Activated CD4-positive, alpha-beta T cell treated with anti-CD3 and anti-CD28 coated beads, Interleukin-2, Interleukin-6, amounts not matched to agents 100 ng/mL and 50 ng/mL, durations not matched to agents 16 hours and 8 hours (primary cell): ENCODE measurements at regions not wholly inside any gene's neighbourhood (a gene's known extent, or its start where the extent isn't known, plus 50 kb on each side); places are given as distances from the start of the nearest gene placed in this dataset.

ENCODE experiments used
- DNase-seq: peaks from one replicate; pipeline ENCODE4 v3.0.0-alpha.2; 2020

- no peak for DNase-seq
Observed at GRCh38 chr10:43965033-43965917, 316.6 kb upstream of the ZNF32 start.

DNA sequence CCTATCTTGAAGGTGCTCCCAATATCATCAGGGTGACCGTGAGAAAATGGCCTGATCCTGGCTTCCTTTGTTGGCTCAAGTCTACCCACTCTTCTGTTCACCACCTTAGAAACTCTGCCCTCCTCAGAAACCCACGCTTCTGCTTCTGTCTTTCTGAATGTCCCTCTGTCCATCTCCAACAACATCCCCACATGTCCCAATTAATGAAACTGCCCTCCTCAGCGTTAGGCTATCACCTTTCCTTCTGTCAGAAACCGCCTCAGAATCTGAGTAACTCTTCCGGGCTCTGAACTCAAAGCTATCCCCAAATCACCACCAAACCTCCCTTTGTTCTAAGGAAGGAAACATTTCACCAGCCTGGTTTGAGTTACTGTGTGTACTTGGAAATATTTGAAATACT lies 315.8 kb upstream of the ZNF32 start:
- no peak for DNase-seq

GRCh38 chr10:43963793-43964425 lies 315.2 kb upstream of the ZNF32 start:
- DNase-seq, result no peak

GRCh38 chr10:43963379-43963778 lies 314.7 kb upstream of the ZNF32 start:
- DNase-seq, result no peak

DNA sequence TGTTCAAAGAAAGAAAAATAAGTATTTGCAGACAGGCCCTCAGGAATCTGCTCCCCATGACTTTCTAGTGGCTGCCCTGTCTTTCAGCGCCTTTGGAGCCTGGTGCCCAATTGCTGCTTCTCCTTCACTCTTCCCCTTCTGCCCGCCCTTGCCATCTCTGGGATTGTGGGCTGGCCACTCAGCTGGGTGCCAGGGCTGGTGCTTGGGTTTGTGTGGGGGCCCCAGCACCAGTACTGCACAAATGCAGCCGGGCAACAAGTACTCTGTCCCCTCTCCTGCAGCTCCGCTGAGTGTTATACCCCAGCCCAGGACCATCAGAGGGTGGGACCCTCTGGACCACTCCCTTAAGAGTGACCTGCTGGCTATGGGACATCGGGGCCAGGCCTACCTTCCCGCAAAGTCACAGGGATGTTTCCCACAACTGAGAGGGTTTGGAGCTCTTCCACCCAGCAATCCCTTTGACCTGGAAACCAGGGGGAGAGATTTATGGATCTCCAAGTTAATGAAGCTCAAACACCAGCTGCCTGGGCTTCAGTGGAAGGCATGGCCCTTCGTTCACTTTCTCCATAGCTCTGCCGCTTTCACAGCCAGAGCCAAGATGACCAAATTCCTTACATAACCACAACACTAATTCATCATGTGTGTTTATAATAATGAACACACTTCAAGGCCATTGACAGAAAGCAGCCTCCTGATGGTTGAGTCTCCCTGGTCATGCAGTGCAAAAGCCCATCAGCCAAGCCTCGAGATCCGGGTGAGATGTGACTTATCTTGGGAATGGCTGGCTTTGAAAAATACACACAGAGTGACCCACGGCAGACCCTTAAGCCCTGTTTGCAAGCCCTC lies 313.9 kb upstream of the ZNF32 start:
- DNase-seq, result no peak

- DNase-seq, result no peak
Observed at GRCh38 chr10:43961523-43962345, 313.1 kb upstream of the ZNF32 start.

- DNase-seq, result no peak
Observed at GRCh38 chr10:43960981-43961380, 312.3 kb upstream of the ZNF32 start.

DNA sequence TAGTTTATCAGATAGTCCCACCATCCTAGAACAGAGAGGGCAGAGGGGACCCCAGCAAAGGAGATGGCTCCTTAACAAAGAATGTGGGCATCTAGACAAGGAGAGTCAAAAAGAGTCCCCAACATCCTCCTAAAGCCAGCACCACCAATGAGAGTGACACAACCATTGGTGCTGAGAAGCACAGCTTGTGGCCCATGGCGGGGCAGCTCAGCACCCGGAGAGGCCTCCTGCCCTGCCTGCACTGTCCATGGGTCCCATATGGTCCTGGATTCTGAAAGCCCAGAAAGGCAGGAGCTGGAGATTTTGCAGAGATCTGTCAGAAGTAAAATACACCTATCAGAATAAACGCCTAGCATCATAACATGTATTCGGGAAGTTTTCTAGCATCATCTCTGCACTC lies 311.8 kb upstream of the ZNF32 start:
- no peak for DNase-seq

GRCh38 chr10:43960135-43960415 lies 311.4 kb upstream of the ZNF32 start:
- no peak for DNase-seq

GRCh38 chr10:43959364-43960134 lies 310.9 kb upstream of the ZNF32 start:
- no peak for DNase-seq

DNA sequence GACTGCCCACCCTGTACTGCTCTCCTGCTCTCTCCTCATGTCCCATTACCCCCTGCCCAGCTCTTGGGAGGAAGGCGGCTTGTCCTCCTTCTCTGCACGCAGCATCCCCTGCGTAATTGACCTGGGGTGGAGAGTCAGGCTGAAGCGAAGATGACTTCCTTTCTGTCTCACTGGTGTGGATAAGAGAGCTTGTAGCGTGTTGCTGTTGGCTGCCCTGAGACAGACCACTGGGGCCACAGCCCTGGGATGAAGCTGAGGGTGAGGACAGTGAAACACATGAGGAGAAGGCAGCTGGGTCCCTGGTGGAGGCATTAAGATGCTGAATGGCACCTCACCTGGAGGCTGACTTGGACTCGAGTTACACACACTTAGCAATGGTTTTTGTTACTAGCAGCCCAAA lies 310.3 kb upstream of the ZNF32 start:
- no peak for DNase-seq

- DNase-seq, result no peak
Observed at GRCh38 chr10:43958071-43958432, 309.4 kb upstream of the ZNF32 start.

GRCh38 chr10:43957267-43958070 lies 308.8 kb upstream of the ZNF32 start:
- no peak for DNase-seq

DNA sequence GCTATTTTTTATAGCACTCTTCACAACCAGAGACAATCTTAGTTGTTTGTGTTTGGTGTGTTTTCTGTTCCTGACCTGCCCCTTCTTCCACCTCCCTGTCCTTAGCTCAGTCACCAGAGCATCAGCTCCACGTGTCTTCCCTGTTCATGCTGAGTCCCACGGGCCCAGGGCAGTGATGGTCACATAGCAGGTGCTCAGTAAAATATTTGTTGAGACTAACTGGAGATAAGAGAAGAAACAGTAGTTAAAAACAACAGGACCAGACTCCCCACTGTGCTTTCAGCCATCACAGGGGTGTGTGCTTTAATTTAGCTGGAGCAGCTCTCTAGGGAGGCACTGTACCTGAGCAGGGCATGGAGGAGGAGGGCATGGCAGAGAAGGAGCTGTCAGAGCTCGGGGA lies 307.3 kb upstream of the ZNF32 start:
- DNase-seq, result no peak

DNA sequence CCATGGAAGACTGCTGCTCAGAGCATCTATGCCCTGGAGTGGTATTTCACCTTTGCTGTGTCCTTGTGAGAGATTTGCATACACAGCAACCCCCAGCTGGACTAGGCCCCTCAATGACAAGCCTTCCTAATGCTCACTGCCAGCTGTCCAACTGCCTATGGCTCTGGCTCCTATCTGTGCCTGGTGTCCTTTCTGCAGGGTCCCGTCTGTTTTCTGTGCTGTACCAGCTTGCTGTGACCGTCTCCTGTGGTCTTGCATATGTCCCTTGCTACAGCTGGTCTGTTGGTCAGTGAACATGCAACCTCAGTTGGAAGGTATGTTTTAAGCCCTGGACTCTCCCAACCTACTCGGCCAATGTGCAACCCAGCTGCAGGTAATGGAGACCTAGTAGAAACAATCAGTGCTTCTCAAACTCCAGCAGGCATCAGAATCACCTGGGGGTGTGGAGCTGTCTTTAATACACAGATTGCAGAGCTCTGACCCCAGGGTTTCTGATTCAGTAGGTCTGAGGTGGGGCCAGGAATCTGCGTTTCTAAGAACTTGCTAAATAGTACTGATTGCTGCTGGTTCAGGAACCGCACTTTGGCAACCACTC lies 306.4 kb upstream of the ZNF32 start:
- DNase-seq, result no peak

DNA sequence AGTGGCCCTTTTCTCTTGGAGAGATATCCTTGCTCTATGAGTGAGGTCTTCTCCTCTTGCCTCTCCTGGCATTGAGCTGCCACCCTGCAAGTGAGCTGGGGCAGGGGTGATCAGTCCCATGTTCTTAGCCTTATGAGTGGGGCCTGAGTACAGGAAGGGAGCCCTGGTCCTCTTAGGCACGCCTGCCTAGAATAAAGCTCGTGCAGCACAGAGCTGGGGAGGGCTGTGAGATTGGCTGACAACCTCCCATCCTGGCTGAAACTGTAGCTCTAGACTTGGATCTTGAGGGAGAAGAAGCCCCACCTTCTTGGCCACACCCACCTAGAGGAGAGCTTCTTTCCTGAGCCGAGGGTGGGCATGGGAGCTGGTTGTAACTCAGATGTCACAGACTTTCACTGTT lies 305.0 kb upstream of the ZNF32 start:
- no peak for DNase-seq

DNA sequence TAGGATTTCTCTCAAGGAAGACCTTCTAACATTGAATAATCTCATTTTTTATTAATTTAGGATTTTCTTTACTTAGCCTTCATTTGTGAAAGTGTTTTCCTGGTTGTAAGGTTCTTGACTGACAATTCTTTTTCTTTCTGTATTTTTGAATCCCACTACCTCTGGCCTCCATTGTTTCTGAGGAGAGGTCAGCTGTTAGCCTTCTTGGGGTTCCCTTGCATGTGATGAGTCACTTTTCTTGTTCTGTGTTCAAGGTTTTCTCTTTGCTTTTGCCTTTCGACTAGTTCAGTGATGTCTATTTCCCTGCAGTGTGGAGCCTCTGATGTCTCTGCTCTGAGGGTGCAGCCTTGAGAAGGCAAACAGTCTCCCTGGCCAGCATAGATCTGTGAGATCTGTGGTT lies 304.1 kb upstream of the ZNF32 start:
- DNase-seq, result no peak

- no peak for DNase-seq
Observed at GRCh38 chr10:43949351-43949750, 300.7 kb upstream of the ZNF32 start.

DNA sequence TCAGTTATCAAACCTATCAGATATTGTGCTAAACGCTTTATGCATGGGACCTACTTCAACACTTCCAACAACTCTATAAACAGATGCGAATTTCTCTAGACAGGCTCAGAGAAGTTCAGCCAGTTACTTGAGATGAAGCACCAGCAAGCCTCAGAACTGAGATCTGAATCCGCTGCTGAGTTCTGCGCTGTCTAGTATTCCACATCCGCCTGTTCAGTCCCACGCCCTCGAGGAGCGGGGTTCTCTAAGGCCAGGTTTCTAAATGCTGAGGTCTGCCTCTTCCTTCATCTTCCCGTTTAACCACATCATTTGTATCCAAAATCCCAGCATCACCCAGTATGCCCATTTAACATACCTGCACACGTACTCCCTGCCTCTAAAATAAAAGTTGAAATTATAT lies 297.8 kb upstream of the ZNF32 start:
- DNase-seq, result no peak

DNA sequence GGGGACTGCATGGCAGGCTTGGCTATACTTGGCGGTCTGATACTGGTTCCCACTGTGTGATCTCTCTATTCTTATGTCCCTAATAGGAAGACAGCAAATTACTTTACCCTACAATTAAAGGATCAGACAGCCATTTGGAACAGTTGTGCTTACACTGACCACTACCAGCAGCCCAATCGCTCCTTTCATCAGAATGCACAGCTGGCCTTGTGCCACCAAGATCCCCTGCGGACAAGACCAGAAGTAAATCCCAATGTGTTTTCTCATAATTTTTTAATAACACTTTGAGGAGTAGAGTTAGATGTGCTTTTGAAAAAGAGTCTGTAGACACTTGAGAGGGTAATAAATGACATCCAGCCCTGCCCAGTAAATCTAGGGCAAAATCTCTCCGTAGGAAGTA lies 297.2 kb upstream of the ZNF32 start:
- DNase-seq, result no peak
